GM18861 (cell line): ENCODE measurements at regions not wholly inside any gene's neighbourhood (a gene's known extent, or its start where the extent isn't known, plus 50 kb on each side); places are given as distances from the start of the nearest gene placed in this dataset.

Experiments used
- ATAC-seq: cut with Tn5 transposase; IDR thresholded peaks from one replicate; pipeline ENCODE4 v1.9.1; 2021; ENCODE audit not compliant: unreplicated experiment

DNA sequence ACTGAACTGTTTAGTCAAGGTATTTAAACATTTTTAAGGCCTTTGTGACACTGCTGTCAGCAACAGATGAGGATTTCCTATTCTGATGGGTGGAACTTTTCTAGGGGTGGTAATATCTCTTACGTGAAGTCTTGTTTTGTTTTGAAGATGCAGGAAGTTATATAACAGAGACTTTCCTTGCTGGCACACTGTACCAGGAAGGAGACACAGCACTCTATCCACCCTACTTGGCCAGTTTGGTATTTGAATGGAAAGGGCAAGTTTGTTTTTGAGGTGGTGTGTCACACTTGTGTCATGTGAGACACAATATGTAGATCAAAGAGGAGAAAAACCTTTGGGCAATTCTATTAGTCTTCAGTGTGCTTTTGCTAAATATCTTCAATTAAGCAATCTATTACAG is 51.6 kb upstream of the SRP54 start:
- peak; percentile 22 for ATAC-seq

DNA sequence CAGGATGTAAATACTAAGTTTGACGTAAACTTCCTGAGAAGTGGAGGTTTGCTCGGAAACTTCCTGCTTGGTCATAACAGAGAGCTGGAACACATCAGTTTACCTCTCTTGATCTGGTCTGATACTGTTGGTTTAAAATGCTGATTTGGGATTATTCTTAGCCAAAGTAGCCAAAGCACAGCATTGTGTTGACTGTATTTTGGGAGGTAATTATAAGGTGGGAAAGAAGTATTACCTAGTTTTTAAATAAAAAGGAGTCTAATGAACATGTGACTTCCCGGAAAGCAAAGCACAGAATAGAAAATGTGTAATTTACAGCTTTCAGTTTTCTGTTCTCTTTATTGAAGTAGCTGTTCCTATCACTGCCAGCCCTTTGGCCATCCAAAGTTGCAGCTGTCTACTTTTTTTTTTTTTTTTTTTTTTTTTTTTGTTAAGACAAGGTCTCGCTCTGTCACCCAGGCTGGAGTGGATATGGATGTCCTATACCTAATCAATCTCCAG is 52.2 kb upstream of the SRP54 start:
- ATAC-seq, result peak; percentile 52

DNA sequence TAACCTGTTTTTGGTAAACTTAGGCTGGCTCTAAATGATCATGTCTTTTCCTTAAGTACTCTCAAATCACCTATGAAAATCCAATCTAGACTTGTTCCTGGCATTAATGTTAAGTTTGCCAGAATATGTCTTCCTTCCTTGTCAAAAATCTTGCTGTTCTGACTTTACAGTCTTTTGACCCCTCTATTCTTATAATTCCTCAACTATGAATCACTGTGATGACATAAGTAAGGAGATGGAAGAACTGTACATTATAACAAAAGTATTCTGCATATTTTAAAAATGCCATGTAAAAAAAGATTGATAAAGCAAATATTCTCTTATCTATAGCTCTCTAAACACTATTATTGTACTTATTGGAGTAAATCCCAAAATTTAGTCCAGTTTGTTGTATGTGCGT is 51.4 kb upstream of the BAZ1A start:
- ATAC-seq, result no peak
